NCI-H2029 treated with DMSO at 0.1 percent for 48 hours (cell line): ENCODE measurements at regions not wholly inside any gene's neighbourhood (a gene's known extent, or its start where the extent isn't known, plus 50 kb on each side); places are given as distances from the start of the nearest gene placed in this dataset.
A peak's percentile ranks its signal among the peaks of the same experiment; 100 is the strongest.

ENCODE experiments used
- DNase-seq: peaks from one replicate; lab custom pipeline; 2025; lab: John Stamatoyannopoulos, UW

- DNase-seq = no peak
Measured at GRCh38 chr10:78299851-78300468, 266.3 kb downstream of the RPS24 start.

- no peak for DNase-seq
Measured at GRCh38 chr10:78300526-78300925, 266.9 kb downstream of the RPS24 start.

GRCh38 chr10:78301481-78301880 lies 267.8 kb downstream of the RPS24 start:
- no peak for DNase-seq

GRCh38 chr10:78301891-78302738 lies 268.5 kb downstream of the RPS24 start:
- no peak for DNase-seq

GRCh38 chr10:78302739-78302988 lies 269.0 kb downstream of the RPS24 start:
- no peak for DNase-seq

- peak; percentile 43 for DNase-seq
Measured at GRCh38 chr10:78302989-78303854, 269.6 kb downstream of the RPS24 start.

GRCh38 chr10:78304091-78305045 lies 270.7 kb downstream of the RPS24 start:
- no peak for DNase-seq

- DNase-seq = no peak
Measured at GRCh38 chr10:78305311-78305710, 271.6 kb downstream of the RPS24 start.

GRCh38 chr10:78306358-78306757 lies 272.7 kb downstream of the RPS24 start:
- DNase-seq = no peak

- DNase-seq = no peak
Measured at GRCh38 chr10:78307576-78307975, 273.9 kb downstream of the RPS24 start.

GRCh38 chr10:78309536-78310237 lies 276.0 kb downstream of the RPS24 start:
- no peak for DNase-seq

- no peak for DNase-seq
Measured at GRCh38 chr10:78310481-78311080, 276.9 kb downstream of the RPS24 start.

GRCh38 chr10:78312197-78313047 lies 278.8 kb downstream of the RPS24 start:
- DNase-seq = no peak

- no peak for DNase-seq
Measured at GRCh38 chr10:78313048-78313381, 279.4 kb downstream of the RPS24 start.

- no peak for DNase-seq
Measured at GRCh38 chr10:78313636-78314035, 280.0 kb downstream of the RPS24 start.

- no peak for DNase-seq
Measured at GRCh38 chr10:78314651-78315050, 281.0 kb downstream of the RPS24 start.

GRCh38 chr10:78316451-78316931 lies 282.8 kb downstream of the RPS24 start:
- DNase-seq = no peak

- no peak for DNase-seq
Measured at GRCh38 chr10:78318305-78318704, 284.6 kb downstream of the RPS24 start.

- no peak for DNase-seq
Measured at GRCh38 chr10:78319371-78319770, 285.7 kb downstream of the RPS24 start.

GRCh38 chr10:78319841-78320240 lies 286.2 kb downstream of the RPS24 start:
- no peak for DNase-seq
